GM19351 (cell line): ENCODE measurements at regions not wholly inside any gene's neighbourhood (a gene's known extent, or its start where the extent isn't known, plus 50 kb on each side); places are given as distances from the start of the nearest gene placed in this dataset.

Experiments used
- ATAC-seq: cut with Tn5 transposase; IDR thresholded peaks from one replicate; pipeline ENCODE4 v1.9.1; 2021; ENCODE audit warnings: mild to moderate bottlenecking, moderate library complexity; ENCODE audit not compliant: unreplicated experiment

DNA sequence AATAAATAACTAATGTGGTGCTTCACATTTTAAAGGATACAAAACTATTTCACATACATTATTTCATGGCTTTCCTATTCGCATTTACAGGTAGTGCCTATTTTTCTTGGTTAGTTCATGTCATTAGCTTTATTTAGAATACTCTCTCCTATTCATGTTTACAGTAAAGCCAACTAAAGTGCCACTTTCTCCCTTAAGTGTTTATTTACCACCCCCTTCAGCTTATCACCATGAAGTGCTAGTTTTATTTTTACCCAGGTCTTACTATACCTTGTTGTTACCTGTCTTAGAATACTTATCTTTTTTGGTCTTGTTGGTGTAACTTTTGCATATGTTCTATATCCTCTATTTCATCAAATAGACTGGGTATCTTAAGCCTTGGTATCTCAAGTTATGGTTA, 715.2 kb upstream of the TENM4 start:
- no peak for ATAC-seq

DNA sequence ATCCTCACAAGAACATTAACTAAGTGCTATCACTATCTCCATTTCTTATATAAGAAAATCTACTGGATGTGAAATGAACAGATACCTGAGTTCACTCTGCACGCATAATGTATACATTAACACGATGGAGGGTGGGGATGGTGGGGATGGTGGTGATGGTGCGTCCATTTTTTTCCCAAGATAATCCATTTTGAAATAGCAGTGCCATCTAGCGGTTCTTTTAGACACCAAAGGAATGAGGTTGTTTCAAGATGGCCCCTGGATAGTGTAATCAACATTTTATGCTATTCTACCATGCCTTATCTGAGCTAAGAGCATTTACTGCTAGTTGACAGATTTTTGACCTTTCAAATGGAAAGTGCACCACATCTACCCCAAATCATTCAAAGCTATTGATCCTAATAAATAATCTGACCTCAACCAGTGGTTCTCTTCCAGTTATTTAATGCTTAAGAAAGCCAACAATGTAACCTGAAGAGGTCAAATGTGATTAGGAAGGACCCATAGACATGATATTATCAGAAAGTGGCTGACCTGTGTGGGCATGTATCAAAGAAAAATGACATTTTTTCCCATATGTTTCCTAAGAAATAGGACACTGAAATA, 714.7 kb upstream of the TENM4 start:
- peak; percentile 79 for ATAC-seq

DNA sequence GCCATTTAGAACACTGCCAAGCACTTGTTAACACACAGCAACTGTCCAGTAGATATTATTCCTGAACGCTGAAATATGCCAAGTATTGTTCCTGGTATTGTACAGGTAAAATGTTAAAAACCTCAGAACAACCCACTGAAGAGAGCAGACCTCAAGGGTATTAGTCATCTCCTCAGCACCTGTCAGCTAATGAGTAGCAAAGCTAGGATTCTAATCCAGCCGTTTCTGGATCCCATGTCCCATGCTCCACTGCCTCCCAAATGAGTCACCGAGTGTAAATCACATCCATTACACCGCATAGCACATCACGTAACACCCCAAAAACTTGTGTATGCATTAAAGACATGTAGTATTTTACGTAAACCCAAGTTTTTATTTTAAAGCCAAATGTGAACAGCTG, 705.4 kb upstream of the TENM4 start:
- ATAC-seq = no peak

DNA sequence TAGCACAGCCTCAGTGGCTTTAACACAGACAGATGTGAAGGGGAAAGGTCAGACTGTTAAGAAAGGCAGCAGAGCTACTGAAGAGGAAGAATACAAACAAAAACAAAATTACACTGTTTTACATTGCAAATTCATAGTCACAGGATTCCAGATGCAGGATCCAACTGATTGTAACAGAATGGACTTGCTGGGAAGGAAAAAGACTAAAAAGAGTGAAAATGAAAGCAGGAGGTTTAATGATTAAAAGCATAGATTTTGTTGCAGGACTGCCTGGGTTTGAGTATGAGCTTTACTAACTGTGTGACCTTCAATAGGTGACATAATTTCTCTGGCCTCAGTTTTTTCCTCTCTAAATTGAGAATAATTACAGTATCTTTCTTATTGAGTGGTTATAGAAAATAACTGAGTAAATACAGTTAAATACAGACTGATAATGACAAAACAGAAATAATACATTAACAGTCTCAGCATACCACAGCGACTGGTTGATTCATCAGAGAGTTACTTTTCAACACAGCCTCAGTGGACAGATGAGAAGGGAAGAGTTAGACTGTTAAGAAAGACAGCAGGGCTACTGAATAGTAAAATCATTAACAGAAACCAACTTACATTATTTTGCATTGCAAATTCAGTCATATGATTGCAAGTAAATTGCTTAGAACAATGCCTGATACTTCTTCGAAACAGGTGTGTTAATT, 704.2 kb upstream of the TENM4 start:
- ATAC-seq = no peak

DNA sequence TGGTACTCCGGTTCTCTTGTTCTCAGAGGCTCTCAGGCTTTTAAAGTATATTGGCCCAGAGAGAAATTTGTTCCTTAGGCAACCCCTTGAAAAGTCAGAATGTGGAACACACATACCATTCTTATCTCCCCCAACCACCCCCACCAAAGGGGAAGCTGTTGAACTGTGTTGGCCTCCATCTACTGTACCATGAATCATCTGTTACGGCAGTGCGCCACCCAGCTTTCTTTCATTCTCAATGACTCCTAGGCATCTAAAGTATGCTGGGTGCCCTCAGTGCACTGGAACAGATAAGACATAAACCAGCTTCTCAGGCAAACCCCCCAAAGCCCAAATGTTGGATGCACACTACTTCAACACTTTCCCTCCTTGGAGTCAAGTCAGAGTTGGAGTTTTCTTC, 696.2 kb upstream of the TENM4 start:
- no peak for ATAC-seq

DNA sequence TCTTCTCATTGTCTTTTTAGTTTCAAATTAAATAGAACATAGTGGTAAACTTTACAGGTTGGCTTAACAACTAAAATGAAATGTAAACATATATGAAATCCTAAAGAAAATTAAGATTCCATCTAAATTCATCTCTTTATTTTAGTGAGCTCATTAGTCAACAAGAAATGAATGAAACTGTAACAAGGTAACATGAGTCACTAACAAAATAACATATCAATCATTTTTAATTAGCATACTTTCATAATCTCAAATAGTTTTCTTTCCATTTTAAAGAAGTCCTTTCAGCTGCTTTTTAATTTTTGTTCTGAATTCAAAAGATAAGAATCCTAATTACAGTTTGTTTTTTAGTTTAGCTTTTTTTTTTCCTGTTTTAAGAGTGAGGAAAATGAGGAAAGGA, 688.6 kb upstream of the TENM4 start:
- ATAC-seq = no peak

DNA sequence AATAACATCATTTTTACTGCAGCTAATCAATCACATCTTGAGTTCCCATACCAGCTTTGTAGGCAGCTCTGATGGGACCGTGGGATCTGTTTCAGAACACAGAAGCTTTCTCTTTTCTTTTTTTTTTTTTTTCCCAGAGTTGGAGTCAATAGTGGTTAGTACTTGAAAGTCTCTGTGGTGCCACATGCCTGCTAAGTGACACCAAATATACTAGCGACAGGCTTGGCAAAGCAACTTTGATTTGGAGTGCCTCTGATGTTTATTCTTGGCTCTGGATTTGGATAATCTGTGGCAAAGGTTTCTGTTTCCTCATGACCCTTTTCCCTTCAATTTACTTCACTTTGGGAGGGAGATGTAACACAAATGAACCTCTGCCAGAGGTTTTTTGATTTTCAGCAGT, 681.4 kb upstream of the TENM4 start:
- no peak for ATAC-seq

DNA sequence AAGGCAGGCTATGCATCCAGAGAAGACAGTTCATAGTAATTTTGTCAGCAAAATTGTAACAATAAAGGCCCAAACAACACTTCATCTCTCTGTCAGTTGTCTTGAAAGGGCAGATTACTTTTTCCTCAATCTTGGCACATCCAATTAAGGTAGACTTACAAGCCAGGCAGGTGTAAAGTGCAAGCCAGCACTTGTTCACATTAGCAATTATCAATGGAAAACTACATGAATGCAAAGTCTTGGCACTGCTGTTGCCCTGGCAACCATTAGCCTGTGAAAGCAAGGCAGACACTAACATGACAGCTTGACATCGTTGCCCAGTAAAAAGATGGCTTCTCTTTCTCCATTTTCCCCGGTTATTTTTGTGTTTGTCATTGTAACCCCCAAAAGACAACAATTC, 677.2 kb upstream of the TENM4 start:
- ATAC-seq = no peak

DNA sequence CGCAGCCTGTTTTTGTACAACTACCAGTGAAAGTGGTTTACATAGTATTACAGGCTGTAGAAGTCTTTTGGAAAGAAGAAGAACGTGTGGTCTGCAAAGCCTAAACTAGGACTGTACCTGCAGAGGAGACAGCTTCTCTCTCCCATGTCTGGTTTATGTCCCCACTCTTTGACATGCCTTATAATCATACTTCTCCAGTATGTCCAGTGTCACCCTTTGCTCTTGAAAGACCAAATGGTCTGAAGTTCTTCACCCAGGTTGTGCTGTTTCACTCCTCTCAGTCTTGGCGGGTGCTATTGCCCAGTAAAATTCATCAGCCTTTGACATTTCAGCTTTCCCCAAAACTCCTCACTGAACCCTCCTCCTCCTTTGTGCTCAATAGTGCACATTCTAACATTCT, 676.0 kb upstream of the TENM4 start:
- no peak for ATAC-seq

DNA sequence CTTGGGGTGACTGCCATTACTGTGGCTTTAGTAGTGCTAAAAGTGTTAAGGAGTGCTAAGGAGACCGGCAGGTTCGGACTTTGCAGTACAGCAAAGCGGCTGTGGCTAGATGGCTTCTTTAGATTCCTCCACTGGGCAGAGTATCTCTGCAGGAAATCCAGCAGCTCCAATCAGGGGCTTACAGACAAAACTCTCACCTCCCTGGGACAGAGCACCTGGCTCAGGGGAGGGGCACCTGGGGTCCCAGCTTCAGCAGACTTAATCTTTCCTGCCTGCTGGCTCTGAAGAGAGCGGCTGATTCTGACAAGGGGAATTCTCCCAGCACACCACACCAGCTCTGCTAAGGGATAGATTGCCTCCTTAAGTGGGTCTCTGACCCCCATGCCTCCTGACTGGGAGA, 668.8 kb upstream of the TENM4 start:
- no peak for ATAC-seq

DNA sequence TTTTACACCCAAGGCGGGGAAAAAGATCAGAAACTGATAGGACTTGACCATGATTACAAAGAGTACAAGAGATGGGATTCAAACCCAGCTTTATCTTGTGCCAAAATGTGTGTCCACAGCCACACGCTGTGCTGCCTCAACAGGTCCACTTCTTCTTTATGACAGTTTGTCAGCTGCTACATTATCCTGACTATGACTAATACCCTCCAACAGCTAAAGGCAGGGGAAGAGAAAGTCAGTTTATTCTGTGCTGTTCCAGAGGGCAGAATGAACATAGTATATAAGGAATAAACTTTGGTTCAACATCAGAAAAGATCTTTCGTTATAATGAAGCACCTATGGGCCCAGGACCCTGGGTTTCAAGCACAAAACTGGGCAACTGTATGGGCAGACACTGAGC, 668.2 kb upstream of the TENM4 start:
- no peak for ATAC-seq

DNA sequence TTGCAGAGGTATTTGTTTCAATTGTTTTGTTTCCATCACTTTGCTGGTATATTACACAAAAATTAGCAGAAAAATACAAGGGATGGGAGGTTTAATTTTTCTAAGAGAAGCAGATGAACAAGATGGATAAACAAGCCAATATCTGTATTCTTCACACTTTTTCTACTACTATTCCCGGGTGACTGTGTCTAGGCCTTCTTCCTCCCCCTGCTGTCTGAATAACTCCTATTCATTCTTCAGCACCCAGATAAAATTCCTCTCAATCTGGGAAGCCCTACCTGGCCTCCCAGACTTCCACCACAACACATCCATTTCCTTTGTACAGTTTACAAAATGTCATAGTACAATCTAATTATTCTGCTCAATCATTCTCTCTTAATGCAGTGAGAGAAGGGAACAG, 666.6 kb upstream of the TENM4 start:
- no peak for ATAC-seq

DNA sequence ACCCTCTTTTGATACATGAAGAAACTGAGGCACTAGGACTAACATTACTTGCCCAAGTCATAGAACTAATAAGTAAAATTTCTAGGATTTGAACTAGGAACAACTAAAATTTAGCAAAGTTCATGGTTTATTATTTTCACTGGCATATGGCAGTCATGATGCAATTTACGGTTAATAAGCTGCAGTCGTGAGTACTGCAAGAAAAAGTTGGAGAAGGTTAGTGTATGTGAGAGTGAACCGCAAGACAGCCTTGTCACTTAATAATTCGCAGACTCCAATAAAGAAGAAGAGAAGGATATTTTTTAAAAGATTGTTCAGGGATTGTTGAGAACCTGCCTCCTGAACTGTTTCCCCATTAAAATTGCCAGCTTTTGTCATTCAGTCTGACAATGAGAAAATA, 663.4 kb upstream of the TENM4 start:
- ATAC-seq = no peak

DNA sequence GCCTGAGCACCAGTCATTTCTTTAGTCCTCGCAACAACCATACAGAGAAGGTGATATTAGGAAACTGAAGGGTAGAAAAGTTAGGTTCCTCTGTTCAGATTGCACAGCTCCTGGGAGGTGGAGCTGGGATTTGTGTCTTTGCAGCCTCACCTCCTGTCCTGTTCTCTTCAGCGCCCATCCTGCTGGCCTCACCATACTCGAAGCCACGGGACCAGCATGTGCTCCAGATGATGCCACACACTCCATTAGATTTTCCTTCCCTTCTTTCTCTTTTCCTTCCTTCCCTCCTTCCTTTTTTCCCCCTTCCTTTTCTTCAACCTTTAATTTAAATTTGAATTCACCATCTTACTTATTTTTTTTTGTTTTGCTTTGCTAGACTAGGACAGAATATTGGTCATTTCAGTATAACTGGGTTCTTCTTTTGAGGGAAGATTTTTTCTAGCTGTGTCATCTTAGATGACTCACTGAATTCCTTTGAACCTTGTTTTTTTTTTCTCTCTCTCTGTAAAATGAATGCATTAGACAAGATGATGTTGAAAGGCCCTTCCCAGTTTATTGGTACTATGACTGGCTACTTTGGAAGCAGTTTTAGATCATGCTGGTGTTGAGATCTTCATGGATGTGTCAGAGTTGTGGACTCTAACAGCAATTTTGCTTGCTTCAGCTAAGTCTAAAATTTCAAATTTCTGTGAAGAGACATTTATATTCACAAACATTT, 662.5 kb upstream of the TENM4 start:
- ATAC-seq = no peak

DNA sequence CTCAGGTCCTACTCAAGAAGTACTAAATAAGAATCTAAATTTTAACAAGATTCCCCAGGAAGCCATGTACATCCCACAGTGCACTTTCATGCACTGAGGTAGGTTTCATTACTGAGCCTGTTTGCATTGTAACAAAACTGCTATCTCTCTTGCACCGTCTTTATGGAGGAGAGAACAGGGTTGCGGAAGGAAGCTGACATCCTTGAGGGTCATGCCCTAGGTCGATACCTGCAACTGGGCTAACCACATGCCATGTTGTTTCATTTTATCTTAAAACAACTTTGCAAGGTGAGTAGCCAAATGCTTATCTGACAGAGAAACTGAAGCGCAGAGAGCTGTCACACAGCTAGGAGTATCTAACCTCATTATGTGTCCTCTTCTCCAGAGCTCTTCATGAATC, 656.3 kb upstream of the TENM4 start:
- ATAC-seq = no peak

DNA sequence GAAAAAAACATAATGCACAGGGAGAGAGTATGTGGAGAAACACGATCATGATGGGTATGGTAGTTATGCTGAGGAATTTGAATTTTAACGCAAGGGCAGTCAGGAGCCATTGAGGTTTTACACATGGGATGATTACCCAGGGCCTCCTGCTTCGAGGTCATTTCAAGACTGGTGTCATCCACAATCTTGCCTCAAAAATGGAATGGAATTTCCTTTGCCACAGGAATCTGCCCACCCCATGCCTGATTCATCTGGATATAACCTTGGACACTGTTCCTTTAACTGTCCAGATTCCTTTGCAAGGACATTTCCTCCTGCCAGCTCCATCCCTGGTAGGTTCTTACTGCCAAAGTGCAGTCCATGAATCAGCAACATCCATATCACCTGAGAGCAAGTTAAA, 655.9 kb upstream of the TENM4 start:
- no peak for ATAC-seq

DNA sequence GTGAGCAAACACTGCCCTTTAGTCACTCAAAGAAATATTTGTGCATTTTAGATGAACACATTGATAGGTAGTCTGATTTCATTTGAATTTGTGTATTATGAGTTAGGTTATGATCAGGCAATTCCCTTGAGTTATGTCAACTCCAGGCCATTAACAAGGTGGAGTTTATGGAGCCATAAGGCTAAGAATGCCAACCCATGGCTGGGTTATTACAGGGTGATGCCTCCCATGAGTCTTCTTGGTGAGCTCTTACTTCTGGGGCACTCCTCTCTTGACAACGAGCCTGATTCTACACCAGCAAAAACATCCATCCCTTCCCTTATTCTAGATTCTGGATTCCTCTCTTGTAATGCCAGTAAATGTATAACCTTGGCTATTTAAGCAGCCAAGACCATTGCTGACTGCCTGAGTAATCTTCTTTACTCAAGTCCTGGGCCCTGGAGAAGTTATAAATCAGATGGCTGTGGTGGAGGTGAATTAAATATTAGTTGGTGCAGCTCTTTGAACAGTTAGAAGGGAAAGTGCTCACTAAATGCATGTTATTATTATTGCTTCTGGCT, 645.7 kb upstream of the TENM4 start:
- ATAC-seq = no peak

DNA sequence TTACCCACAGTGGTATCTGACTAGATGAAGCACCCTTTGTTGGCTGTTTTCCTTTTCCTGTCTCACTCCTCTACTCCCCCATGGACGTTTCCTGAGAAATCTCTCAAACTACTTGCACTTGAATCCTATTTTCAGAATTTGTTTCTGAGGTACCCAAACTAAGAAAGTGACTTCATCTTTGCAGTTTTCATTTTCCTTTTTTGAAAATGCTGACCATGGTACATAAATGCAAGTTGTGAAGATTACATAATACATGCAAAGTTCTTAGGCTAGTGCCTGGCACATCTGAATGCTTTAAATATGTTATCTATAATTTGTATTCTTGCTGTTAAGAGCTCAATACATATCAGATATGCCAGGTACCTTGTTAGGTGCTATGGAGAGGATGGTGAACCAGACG, 644.7 kb upstream of the TENM4 start:
- ATAC-seq = no peak

DNA sequence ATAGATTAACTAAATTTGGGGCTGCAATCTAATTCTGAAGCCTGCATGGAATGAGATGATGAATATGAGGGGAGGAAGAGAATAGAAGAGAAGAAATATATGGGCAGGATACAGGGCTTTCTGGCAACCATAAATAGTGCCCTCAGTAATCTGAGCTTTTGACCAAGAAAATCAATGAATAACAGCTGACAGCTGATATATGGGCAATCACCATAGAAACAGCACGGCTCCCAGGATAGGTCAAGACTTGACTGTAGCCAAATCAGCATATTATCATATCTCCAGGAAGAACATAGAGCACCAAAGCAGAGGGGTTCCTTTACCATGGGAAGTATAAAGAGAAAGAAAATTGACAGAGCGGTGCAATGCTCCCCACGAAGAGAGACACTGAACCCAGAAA, 643.8 kb upstream of the TENM4 start:
- no peak for ATAC-seq

DNA sequence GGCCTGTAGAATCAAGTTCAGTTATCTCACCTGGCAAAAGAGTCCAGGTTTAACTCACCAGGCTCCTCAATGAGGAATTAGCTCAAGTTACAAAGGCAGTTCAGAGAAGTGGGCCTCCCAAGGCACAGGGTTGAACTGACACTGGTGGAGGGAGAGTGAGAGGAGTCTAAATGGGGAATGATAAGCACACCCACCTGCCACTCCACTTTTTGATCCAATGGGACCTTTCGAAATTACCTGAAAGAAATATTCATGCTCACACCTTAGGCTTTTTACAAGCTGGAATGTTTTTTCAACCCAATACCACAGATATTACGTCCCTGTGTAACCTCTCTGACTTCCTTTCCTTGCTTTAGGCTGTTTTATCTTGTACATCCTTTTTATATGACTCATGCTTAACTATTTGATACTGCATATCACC, 642.7 kb upstream of the TENM4 start:
- no peak for ATAC-seq

DNA sequence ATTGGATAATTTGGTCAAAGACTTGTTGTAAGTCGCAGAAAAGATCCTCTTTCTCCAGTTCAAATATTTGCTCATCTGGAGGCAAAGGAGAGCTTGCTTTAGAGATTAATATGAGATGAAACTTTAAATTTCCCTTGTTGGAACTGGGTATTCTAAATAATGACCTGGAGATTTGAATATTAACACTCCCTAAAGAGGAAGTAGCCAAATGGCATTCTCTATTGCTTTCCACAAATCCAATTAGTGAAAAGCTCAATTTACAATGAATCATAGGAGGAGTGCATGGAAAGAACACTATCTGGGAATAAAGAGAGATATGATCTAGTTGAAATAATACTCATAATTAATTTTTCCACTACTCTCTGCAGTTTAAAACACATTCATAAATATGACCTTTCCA, 641.6 kb upstream of the TENM4 start:
- ATAC-seq = no peak

DNA sequence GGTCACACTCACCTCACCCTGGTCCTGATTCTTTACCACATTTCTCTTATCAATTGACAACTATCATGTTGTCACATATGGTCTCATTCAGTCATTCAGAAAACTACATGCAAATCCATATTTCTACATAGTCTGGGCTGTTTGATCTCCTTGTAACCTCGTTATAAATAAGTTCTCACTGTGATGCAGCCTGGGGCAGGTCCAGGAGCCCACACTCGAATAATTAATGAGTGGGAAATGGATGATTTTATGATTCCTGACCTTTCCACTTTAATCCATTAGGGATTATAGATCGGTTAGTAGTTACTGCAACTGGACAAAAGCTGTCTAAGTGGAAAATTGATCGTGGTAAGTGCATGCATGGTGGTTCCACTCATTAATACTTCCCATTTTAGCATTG, 636.3 kb upstream of the TENM4 start:
- no peak for ATAC-seq
